Astrocyte (in vitro differentiated cells and primary cell): ENCODE measurements at regions not wholly inside any gene's neighbourhood (a gene's known extent, or its start where the extent isn't known, plus 50 kb on each side); places are given as distances from the start of the nearest gene placed in this dataset.

ENCODE experiments used
- EZH2 ChIP-seq: IDR thresholded peaks from 2 replicates; pipeline ENCODE4 v1.6.1; 2012; ENCODE audit warnings: mild to moderate bottlenecking, low read length, inconsistent platforms; ENCODE audit not compliant: insufficient read depth
- TF ChIP-seq, protein P1 (sequence below): IDR thresholded peaks from 2 replicates; pipeline ENCODE4 v1.5.1; 2011; ENCODE audit warnings: low read depth, mild to moderate bottlenecking, inconsistent platforms, low read length, moderate library complexity; ENCODE audit not compliant: insufficient read depth

DNA sequence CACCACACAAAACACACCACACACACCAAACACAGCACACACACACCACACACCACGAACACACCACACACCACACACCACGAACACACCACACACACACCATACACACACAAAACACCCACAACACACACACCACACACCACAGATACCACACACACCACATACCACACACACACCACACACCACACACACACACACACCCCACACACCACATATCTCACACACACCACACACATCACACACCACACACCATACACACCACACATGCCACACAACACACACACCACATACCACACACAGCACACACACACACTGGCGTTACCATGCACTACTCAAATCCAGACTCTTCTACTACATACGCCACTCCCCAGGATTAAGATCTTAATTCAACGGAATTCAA lies 118.9 kb upstream of the THBS2 start:
- TF ChIP-seq, protein P1, sequence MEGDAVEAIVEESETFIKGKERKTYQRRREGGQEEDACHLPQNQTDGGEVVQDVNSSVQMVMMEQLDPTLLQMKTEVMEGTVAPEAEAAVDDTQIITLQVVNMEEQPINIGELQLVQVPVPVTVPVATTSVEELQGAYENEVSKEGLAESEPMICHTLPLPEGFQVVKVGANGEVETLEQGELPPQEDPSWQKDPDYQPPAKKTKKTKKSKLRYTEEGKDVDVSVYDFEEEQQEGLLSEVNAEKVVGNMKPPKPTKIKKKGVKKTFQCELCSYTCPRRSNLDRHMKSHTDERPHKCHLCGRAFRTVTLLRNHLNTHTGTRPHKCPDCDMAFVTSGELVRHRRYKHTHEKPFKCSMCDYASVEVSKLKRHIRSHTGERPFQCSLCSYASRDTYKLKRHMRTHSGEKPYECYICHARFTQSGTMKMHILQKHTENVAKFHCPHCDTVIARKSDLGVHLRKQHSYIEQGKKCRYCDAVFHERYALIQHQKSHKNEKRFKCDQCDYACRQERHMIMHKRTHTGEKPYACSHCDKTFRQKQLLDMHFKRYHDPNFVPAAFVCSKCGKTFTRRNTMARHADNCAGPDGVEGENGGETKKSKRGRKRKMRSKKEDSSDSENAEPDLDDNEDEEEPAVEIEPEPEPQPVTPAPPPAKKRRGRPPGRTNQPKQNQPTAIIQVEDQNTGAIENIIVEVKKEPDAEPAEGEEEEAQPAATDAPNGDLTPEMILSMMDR = no peak
- TF ChIP-seq EZH2 = no peak
